HG02759 (cell line): ENCODE measurements at regions not wholly inside any gene's neighbourhood (a gene's known extent, or its start where the extent isn't known, plus 50 kb on each side); places are given as distances from the start of the nearest gene placed in this dataset.
"Not testable (repeated sequence)": the region's sequence is repeated elsewhere in the genome, so short reads cannot be mapped to it uniquely, and the experiment has no call there.

ENCODE experiments used
- ATAC-seq: cut with Tn5 transposase; IDR thresholded peaks from one replicate; pipeline ENCODE4 v1.9.1; 2021; ENCODE audit warnings: mild to moderate bottlenecking, moderate library complexity; ENCODE audit not compliant: unreplicated experiment

DNA sequence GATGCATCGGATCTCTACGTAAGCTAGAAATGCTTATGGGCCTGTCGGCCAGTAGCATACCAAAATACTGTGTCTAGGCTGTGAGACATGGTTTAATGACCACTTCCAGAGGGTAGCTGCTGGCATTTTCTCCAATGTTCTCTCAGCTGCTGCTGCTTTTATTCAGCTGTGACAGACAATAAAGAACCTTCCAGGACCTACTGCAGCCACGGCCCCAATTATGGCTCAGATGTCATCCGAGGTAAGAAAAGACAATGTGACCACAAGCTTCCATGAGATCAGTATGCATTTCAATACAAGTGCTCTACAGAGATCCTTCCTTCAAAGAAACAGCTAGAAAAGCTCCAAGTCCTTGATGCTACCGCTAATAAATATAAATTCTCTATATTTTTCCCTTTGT, 256.2 kb downstream of the SDHAF3 start:
- ATAC-seq, result no peak

DNA sequence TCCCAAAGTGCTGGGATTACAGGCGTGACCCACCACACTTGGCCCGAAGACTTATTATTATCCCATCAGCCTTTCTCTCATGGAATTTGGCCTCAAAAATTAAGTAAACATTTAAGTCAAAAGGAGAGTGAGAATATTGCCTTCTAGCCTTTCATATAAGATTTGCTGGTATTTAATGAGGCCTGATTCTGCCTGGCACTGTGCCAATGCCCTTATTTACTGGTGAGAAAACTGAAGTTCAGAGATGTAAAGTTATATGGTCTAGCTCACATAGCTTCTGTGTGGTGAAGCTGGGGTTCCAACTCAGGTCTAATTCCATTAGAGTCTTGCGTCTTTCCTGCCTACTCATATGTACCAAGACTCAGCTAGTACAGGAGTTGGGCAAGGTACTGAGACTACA, 260.2 kb downstream of the SDHAF3 start:
- no peak for ATAC-seq

DNA sequence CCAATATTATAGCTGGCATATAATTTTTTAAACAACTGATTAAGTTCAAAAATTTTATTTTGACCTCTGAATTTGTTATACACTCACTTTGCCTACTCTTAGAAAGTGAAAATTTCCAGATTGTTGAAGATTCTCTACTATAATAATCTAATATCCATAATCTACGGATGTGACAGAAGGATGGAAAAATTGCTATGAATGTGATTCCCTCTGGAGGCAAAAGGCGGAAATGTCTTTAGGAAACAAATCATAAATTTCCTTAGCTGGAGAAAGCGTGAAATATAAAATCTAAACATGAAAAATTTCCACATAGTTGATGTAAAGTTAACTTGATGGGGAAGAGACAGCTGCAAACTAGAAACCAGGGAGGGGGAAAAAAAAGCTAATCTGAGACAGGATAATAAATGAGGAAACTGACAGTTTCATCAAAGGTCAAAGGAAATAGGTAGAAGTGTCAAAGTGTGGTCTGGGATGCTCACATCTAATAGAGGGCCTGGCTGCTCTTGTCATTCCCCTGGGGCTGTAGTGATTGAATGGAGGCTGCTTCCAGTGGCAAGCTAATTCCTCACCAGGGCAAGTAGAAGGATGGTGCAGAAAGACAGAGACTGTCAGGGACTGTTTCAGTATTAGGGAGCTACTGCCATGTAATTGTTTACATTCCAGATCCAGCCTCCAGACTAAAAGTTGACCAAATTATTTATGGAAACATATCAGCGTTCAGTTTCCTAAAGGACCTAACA, 264.5 kb downstream of the SDHAF3 start:
- ATAC-seq, result no peak

DNA sequence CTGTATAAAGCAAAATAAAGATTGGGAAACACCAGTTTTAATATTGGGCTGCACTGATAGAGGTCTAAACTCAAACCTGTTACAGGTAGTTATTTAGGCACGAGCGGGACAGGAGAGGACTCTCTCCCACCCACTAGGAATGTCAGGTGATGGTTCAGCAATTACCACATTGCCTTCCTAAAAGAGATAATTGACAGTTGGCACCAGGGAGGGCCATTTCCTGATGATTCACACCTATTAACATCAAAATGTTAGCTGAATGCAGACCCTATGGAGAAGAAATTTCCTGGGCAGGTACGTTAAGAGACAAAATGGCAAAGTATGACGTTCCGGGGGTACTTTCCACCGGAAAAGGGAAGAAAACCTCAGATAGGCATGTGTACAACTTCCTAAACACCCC, 272.6 kb downstream of the SDHAF3 start:
- no peak for ATAC-seq

DNA sequence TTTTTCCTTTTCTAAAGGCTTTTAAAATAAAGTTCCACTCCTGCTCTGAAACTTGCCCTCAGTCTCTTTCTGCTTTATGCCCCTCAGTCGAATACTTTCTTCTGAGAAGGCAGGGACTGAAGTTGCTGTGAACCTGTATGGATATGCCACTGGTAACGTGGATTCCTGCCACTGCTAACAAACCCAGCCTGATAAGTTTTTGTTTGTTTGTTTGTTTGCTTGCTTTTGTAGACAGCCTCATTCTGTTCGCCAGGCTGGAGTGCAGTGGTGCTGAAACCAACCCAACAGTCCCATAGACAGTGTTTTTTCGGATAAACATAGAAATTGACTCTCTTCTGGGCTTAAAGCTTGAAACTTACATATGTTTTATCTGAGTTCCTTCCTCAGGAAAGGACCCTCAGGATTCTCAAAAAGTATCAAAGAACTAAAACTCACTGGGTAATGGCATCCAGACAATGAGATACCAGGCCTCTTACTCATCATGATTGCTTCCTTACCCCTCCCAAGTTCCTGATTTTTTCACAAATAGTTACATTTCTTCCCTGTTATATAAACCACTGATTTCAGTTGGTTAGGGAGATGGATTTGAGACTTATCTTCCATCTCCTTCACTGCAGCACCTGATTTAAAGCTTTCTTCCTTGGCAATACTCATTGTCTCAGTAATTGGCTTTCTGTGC, 273.6 kb downstream of the SDHAF3 start:
- no peak for ATAC-seq

DNA sequence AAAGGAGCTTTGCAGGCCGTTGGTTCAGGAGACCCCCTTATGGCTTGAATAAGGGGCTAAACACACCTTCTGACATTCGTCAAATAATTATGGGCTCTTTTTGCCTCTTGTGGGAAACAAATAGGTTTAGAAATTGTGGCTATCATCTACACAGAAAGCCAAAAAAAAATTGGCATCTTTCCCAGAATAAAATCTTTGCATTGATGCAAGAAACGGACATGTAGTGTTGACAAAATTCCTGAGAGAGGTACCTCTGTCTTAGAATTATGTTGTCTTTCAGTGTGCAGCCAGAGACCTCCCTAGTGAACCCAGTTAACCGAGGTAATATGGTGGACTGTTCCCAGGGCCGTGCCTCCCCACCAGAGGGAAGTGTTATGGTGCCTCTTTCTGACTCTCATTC, 283.9 kb downstream of the SDHAF3 start:
- no peak for ATAC-seq

DNA sequence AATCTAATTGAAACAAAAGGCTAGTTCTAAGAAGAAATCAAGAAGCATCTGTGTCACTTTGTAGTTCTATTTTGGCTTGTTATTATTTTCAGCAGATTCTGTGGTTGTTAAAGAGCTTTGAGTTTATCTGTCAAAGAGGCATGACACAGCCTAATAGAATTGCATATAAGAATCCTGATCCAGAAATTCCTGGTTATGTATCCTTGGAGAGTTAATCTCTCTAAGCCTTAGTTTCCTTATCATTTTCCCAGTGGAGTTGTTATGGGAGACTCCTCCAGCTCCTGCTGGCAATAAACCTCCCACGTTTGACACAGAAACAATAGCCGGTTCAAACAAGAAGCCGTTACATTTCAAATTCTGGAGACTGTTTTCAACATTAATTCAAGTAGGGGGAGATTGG, 288.3 kb downstream of the SDHAF3 start:
- no peak for ATAC-seq

DNA sequence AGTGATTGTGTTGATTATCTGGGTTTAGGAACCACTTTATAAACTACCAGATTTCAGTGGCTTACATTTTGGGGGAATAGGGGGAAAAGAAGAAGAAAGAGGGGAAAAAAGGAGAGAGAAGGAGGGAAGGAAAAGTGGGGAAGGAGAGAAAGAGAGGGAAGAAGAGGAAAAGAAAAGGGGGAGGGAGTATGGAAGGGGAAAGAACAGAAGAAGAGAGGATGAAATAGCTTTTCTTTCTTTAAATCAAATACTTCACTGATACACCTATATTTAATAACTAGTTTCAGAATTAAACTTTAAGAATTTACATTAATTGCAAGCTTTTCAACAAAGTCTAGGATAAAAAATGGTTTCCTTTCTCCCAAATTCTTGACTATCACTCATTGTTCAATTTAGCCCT, 289.6 kb downstream of the SDHAF3 start:
- no peak for ATAC-seq

DNA sequence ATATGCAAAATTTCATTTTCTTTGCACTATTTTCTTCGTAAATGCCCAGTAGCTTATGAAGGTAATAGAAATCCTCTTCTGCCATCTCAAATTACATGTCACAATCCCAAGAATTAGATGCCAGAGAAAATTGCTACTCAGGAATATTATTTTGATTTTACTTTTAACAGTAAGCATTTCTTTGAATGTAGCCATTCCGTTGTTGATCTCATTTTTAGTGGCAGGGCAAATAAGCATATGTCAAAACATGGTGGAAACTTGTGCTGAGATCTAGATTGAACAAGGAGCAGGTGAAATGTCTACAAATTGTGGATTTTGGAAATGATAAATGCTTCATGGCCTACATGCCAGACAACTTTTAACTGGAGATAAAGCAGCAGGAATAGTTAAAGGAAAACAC, 291.8 kb downstream of the SDHAF3 start:
- no peak for ATAC-seq

DNA sequence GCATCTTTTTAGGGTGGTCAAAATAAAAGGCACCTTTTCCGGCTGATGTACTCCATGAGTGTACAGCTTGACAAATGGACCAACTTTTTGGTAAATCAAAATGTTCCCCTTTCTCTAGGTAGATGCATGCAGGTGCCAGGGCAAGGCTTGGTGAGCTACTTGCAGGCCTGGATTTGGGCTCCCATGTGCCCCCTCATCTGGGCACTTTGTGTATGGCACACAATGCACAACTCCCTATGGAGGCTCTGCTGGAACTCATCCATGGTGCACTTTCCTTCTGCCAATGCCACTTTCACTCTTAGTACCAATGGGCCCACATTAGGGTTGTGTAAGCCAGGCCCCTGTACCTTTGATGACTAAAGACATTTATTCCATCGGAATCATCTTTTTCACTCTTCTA, 300.8 kb downstream of the SDHAF3 start:
- no peak for ATAC-seq

DNA sequence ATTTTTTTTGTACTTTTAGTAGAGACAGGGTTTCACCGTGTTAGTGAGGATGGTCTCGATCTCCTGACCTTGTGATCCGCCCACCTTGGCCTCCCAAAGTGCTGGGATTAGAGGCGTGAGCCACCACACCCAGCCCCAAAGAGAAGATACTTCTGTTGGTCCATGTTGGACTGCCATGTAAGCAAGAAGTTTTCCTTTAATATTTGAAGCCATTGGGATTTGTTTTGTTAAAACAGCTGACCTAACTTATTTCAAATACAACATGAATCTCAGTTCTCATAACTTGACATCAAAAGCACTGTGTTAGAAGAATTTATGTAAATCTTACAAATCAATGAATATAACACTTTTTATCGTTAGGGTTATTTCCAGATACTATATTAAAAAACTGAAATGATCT, 302.4 kb downstream of the SDHAF3 start:
- ATAC-seq, result no peak

DNA sequence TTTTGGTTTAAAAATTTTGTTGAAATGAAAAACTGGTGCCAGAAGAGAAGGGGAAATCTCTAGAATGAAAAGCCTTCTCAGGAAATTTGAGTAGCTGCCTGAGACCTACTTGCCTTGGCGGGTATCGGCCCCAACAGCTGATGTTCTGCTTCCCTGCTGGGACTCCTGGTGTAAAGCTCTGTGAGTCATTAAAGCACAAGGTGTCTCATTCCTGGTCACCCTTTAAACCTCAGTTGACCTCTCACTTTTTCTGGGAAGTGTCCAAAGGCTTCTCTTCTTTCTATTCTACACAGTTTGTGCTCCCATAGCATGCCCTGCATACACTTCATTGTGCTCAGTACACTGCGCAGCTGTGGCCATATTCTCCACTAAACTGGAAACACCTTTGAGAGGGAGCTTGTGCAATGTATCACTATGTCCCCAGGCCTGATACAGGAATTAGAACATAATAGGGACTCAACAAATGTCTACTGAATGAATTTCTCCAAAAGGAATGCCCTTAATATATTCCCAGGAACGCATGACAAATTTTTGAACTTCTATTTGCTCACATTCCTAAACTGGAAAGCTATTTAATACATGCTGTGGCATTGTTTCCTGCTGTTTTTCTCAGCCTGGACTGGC, 303.9 kb downstream of the SDHAF3 start:
- no peak for ATAC-seq

DNA sequence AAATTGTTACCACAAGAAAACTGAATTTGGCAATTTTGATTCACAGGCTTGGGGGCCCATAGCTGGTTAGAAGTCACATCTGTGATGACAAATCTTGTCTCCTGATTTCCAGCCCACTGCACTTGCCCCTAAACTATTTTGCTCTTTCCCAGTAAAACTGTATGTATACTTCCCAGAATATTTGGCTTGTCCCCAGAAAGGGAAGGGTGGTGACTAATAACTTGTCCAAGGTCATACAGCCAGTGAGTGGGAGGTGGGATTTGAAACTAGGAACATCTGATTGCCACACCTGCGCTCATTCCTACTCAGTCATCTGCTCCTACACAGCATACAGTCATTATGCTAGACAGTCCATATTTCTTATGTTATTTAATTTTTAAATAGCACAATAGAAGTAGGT, 304.5 kb downstream of the SDHAF3 start:
- no peak for ATAC-seq

DNA sequence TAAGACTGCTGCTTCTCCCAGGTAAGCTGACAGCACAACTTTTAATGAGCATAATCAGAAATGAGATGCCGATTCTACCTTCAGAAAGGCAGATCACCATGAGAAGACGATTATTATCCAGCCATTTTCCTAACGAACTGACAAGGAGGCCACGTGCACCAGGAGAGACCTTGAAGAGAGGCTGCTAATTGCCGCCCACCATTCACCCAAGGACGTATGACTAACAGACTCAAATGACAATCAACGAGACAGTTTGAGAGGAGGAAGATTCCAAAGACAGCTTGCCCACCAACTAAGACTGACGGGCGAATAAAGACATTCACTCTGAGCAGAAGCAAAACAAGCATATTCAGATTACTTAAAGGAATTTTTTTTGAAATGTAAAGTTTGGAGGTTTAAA, 301.9 kb upstream of the TAC1 start:
- no peak for ATAC-seq

DNA sequence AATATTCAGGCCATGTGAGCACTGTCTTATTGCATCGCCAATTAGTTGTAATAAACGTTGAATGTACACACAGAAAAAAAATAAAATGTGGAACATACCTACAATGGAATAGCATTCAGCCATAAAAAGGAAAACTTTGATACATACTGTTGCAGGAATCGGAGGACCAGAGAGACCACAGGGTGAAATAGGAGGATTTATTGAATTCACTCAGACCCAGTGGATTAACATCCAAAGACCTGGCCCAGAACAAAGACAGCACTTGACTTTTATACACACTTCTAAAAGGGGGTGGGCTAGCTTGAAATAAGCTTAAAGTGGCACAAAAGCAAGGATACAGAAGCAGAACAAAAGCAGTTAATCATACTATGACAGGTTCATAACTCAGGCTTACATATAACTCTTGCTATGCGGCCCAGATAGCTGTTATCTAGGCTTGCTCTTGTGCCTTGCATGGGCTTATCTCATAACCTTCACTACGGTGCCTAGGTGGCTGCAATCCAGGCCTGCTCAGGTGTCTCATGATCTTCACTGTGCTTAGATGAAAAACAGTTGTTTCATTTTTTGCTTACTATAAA, 292.2 kb upstream of the TAC1 start:
- ATAC-seq, result no peak

DNA sequence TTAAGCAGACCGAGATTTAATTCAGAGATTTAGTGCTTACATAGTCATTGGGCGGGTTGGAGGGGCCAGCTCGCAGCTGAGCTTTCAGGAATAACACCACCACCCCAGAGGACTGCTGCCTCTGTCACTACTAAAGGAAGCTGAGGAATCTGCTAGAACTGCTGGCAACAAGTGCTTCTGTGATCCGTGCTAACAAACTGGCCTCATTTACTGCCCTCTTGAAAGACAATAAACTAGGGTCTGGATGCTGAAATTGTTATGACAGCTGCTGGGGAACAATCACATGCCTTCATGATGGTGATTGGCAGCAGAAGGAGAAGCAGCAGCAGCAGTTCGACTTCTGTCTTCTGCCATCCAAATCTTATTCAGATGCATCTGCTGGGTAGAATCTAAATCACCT, 285.5 kb upstream of the TAC1 start:
- ATAC-seq, result no peak

DNA sequence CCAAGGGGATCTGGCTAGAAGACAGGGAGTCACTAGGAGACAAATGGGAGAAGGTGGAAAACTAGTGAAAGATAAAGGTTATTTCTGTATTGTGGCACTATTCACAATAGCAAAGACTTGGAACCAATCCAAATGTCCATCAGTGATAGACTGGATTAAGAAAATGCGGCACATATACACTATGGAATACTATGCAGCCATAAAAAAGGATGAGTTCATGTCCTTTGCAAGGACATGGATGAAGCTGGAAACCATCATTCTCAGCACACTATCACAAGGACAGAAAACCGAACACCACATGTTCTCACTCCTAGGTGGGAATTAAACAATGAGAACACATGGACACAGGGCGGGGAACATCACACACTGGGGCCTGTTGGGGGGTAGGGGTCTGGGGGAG, 282.4 kb upstream of the TAC1 start:
- not testable (repeated sequence) for ATAC-seq

DNA sequence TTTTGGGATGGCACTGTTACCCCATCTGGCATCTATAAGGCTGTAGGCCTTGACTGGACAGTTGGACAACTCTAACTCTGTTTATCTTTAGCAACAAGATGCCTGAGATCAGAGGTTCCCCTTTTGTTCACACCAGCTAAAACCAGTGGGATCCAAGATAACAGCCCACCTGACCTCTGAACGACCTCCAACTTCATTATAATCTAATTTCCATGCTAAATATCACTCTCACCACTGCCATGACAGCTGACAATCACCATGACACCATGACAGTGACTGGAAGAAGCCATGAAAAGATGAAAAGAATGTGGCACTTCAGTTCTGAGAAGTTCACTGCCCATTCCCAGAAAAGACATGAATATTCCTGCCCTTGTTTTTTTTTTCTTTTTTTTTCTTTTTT, 281.4 kb upstream of the TAC1 start:
- no peak for ATAC-seq

DNA sequence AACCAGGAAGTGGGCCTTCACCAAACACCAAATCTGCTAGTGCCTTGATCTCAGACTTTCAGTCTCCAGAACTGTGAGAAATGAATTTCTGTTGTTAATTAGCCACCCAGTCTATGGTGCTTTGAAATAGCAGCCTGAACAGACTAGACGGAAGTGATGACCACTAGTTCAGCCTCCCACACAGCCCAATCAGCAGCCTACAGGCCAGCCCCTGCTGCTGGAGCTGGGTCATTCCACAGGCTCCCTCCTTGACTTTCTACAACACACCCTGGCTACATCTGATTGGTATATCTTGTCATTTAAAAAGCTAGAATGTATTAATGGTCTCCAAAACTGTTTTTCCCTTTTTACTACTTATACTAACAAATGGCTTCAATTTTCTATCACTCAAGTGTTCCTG, 277.2 kb upstream of the TAC1 start:
- ATAC-seq, result no peak

DNA sequence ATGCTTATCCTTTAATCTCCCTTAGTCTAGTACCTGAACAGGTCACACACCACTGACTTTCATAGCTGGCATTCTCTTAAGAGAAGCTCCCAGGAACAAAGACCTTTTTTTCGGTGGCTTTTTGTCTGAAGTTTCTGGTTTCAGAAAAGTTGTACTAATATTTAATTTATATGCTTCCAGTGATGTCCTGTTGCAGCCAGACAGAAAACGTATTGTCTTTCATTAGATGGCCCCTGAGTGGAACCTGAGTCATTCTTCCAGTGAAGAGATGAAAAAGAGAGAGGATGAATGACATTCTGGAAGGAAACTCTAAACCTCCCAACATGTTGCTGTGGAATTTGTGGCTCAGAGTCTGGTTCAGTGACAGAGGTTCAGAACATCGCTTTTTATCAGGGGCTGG, 274.8 kb upstream of the TAC1 start:
- ATAC-seq, result no peak

DNA sequence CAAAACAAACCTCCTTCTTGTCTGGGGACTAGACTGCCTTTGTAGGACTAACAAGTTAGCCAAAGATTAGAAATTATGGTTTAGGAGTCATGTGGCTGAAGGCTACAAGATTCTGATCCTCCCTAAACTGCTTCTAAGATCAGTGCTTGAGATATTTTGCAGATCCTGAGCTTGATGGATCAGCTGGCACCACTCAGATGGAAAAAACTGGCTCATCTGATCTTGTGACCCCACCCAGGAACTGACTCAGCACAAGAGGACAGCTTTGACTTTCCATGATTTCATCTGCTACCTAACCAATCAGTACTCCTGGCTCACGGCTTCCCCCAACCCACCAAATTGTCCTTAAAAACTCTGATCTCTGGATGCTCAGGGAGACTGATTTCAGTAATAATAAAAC, 271.5 kb upstream of the TAC1 start:
- no peak for ATAC-seq

DNA sequence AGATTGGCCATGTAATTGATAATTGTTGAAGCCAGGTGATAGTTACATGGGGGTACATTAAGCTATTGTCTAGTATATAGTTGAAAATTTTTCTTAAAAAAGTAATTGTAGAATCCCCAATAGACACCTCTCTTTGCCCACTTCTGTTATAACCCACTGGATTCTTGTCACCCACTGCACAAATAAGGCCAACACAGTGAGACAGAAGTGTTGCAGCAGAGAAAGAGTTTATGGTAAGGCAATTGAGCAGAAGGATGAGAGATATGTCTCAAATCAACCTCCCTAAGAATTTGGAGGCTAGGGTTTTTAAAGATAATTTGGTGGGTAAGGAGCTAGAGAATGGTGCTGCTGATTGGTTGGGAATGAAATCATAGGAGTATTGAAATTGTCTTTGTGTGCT, 270.3 kb upstream of the TAC1 start:
- no peak for ATAC-seq
